SK-N-SH (cell line): ENCODE measurements at regions not wholly inside any gene's neighbourhood (a gene's known extent, or its start where the extent isn't known, plus 50 kb on each side); places are given as distances from the start of the nearest gene placed in this dataset.

Source experiments
- CHD2 ChIP-seq: fragments of 150-350 bp; IDR thresholded peaks from 2 replicates; pipeline ENCODE4 v1.6.1; 2018; ENCODE audit warnings: low read length; ENCODE audit not compliant: partially characterized antibody
- GABPA ChIP-seq: IDR thresholded peaks from 2 replicates; pipeline ENCODE4 v1.4.0; 2012; ENCODE audit warnings: low read depth, mild to moderate bottlenecking
- JUND ChIP-seq: IDR thresholded peaks from 2 replicates; pipeline ENCODE4 v1.4.0; 2012
- POLR2AphosphoS5 ChIP-seq: IDR thresholded peaks from 2 replicates; pipeline ENCODE4 v1.6.1; 2012; ENCODE audit warnings: low read depth, low read length
- RCOR1 ChIP-seq: fragments of 150-350 bp; IDR thresholded peaks from 2 replicates; pipeline ENCODE4 v1.6.1; 2017; ENCODE audit warnings: antibody characterized with exemption, low read length
- SIN3A ChIP-seq: IDR thresholded peaks from 2 replicates; pipeline ENCODE4 v1.6.1; 2012; ENCODE audit warnings: low read depth, mild to moderate bottlenecking, low read length, moderate library complexity, borderline replicate concordance
- TEAD4 ChIP-seq: IDR thresholded peaks from 2 replicates; pipeline ENCODE4 v1.4.0; 2012; ENCODE audit warnings: mild to moderate bottlenecking, borderline replicate concordance; ENCODE audit not compliant: insufficient read depth
- YY1 ChIP-seq: IDR thresholded peaks from 2 replicates; pipeline ENCODE4 v1.4.0; 2012; ENCODE audit warnings: low read depth, mild to moderate bottlenecking
- TF ChIP-seq, protein P1 (sequence below): fragments of 200-600 bp; sonication (generic); IDR thresholded peaks from 2 replicates; pipeline ENCODE4 v1.6.1; 2017; ENCODE audit warnings: antibody characterized with exemption, mild to moderate bottlenecking, moderate library complexity

DNA sequence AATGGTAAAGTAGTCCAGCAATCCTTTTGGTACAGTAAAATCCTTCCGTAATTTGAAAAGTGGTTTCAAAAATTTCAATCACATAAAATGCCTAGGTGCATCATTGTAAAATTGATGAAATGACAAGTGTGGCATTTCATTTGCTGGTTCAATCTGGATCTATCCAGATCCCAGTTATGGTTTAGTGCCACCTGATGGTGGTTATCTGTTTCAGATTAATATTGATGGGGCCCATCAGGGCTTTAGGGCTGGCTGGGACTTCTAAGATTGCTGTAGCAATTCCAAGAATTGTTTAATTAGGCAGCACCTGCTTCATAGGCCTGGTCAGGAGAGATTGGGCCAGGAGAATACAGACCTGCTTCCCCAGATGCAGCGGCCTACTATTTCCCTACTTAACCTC lies 55.5 kb upstream of the PIK3C3 start:
- TF ChIP-seq, protein P1, sequence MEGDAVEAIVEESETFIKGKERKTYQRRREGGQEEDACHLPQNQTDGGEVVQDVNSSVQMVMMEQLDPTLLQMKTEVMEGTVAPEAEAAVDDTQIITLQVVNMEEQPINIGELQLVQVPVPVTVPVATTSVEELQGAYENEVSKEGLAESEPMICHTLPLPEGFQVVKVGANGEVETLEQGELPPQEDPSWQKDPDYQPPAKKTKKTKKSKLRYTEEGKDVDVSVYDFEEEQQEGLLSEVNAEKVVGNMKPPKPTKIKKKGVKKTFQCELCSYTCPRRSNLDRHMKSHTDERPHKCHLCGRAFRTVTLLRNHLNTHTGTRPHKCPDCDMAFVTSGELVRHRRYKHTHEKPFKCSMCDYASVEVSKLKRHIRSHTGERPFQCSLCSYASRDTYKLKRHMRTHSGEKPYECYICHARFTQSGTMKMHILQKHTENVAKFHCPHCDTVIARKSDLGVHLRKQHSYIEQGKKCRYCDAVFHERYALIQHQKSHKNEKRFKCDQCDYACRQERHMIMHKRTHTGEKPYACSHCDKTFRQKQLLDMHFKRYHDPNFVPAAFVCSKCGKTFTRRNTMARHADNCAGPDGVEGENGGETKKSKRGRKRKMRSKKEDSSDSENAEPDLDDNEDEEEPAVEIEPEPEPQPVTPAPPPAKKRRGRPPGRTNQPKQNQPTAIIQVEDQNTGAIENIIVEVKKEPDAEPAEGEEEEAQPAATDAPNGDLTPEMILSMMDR = 0 out of 2 replicates have a peak, but pooled peaks have one; percentile 10
- no peak for TF ChIP-seq POLR2AphosphoS5
- TF ChIP-seq CHD2 = no peak
- no peak for TF ChIP-seq JUND
- no peak for TF ChIP-seq YY1
- no peak for TF ChIP-seq SIN3A
- TF ChIP-seq TEAD4 = no peak
- no peak for TF ChIP-seq RCOR1
- TF ChIP-seq GABPA = no peak
